ENCODE measurements at regions not wholly inside any gene's neighbourhood (a gene's known extent, or its start where the extent isn't known, plus 50 kb on each side); places are given as distances from the start of the nearest gene placed in this dataset.
A peak's percentile ranks its signal among the peaks of the same experiment; 100 is the strongest.

DNA sequence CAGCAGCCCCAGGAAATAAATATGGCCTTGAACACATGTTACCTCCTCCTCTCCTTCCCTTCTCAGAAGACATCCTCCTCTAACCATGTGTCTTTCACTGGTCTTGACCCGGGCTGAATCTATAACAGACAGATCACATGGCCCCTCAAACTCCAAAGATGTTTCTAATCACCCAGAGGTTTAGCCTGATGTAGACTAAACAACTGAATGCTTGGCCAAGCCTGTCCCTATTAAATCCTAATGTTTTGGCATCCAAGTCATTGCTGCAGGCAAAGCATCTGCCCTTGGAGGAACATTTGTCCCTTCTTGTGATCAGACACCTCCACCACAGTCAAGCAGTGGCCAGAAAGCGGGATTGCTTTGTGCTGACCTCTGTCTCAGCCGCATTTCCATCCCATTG, 65.5 kb downstream of the ANKRD60 start:
- DNase-seq (ENCODE audit: low read depth), result no peak

DNA sequence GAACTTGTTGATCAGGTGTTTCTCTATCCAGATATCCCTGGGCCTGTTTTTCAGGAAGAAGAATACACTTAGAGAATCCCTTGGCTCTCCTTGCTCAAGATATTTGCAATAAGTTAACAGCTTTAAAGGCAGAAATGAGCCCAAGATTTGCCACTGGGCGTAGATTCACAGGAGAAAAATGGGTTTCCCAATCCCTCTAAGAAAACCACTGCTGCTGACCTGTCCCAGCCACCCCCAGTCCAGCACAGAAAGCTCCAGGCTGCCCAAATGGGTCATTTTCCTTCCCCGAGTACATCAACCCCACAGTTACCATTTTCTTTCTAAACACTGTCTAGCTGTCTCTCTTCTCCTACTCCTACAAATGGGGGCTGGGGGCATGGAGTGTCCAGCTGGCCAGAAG, 67.3 kb downstream of the ANKRD60 start:
- no peak for DNase-seq (ENCODE audit: low read depth)

GRCh38 chr20:58160451-58161061, 67.9 kb downstream of the ANKRD60 start:
- peak; percentile 24 for DNase-seq (ENCODE audit: low read depth)

DNA sequence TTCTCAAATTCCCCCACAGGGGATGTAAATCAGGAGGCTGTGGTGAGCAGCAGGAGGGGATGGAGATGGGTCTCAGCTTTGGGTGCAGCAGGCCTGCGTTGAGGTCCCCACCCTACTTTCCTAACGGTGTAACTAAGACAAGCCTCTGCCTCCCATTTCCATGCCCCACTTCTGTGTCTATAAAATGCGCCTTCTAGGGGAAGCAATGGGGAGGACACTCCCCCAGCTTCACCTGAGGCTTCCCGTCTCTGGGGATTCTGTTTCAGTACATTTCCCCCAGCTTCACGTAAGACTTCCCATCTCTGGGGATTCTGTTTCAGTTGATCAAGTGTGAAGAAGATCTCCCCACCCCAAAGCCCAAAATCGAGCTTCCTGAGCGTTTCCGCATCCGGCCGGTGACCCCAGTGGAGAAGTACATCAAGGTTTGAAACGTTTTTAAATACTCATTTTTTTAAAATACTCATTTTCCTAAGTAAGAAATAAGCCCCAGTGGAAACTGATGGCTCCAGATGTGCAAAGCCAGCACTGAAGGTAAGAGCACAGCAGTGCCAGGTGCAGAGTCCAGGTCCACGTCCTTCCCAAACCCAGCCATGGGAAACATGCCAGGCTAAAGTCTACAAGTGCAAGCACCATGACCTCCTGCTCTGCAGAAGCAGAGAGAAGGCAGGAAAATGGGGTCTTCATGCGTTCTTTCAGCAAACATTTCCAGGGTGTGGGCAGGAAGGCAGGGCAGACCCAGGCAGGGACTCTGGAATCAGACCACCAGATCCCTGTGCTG, 73.1 kb downstream of the ANKRD60 start:
- DNase-seq (ENCODE audit: low read depth), result no peak

GRCh38 chr20:58154113-58154512, 74.3 kb downstream of the ANKRD60 start:
- DNase-seq (ENCODE audit: low read depth), result no peak

DNA sequence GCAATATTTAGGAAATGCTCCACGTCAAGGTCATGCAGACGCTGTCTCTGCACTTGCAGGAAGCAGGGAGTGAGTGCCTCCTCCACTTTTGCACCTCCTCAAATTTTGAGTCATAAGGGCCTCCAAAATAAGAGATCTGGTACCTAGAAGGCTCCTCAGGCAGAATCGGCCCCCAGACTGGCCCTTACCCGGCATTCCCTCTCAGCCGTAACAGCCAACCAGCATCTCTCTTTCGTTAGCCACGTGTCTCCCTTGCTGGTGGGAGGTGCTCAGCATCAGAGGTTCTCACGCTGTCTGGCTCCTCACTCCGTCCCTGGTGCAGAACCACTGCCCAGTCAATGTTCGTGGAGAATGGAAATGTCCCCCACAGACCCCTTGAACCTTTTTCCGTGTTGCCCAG, 75.3 kb downstream of the ANKRD60 start:
- no peak for DNase-seq (ENCODE audit: low read depth)

- no peak for DNase-seq (ENCODE audit: low read depth)
Measured at GRCh38 chr20:58150772-58151171, 77.7 kb downstream of the ANKRD60 start.

DNA sequence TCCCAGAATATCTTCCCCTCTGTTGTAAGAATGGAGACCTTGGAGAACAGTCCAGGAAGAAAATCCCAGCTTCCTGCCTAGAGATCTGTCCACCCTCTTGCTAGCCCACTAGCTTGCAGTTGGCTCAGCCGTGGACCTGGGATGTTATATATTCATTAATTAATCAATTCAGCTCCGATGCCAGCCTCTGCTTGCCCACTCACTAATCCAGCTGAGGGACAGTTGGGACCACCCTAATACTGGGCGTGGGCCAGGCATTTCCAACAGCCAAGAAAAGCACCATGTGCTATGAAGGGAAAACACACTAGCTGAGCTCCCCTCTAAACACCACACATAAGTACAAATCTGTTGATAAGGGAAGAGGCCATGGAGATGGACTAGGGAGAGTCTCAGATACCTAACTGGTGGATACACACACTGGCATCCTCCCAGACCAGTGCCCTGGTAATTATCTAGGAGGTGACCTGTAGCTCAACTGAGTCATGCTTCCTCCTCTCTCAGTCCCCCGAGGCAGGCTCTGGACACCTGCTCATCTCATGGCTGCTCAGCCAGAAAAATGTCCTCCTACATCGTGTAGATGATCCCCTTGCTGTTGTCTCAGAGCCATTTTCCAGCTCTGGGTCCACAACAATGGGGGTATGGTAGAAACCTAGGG, 78.9 kb downstream of the ANKRD60 start:
- DNase-seq (ENCODE audit: low read depth), result peak; percentile 95

DNA sequence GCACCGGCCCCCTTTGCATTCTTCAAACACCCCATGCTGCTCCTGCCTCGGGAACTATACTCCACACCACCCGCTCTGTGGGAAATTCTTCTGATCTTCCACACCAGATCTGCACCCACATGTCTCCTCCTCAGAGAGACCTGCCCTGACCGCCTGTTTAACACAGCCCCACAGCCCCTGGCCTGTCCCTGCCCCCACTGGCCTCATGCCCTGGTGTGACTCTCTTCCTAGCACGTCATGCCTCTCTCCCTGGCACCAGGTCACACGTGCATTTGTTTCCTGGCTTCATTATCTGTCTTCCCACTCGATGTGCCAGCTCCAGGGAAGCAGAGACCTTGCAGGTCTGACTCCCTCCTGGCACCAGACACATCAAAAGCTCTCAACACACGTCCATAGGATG, 79.6 kb downstream of the ANKRD60 start:
- DNase-seq (ENCODE audit: low read depth), result no peak

- no peak for DNase-seq (ENCODE audit: low read depth)
Measured at GRCh38 chr20:58147628-58148370, 80.7 kb downstream of the ANKRD60 start.

- no peak for DNase-seq (ENCODE audit: low read depth)
Measured at GRCh38 chr20:58146746-58147140, 81.7 kb downstream of the ANKRD60 start.

GRCh38 chr20:58146081-58146745, 82.2 kb downstream of the ANKRD60 start:
- DNase-seq (ENCODE audit: low read depth), result no peak

DNA sequence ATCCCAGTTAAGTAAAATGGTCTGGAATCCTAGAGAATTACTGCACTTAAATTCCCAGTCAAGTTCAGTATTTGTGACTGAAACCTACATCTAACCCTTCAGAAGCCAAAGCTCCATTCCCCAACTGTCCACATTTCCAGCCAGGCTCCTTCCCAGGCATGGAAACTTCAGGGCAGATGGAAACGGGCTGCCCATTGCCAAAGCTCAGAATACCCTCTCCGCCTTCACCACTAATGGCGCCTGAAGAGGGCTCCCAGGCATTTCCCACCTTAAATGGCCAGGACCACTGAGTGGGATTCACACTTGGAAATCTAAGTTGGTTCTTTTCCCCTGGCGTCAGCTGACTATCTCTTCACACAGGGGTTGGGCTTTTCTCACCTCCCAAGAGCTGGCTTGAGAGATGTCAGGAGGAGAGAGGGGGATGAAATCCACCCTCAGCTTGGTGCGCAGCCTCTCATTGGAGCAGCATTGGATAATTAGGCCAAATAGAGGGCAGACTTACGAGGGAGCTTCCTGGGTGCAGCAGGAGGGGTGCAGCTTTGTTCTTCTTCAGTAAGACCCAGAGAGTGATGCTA, 82.9 kb downstream of the ANKRD60 start:
- DNase-seq (ENCODE audit: low read depth), result no peak

DNA sequence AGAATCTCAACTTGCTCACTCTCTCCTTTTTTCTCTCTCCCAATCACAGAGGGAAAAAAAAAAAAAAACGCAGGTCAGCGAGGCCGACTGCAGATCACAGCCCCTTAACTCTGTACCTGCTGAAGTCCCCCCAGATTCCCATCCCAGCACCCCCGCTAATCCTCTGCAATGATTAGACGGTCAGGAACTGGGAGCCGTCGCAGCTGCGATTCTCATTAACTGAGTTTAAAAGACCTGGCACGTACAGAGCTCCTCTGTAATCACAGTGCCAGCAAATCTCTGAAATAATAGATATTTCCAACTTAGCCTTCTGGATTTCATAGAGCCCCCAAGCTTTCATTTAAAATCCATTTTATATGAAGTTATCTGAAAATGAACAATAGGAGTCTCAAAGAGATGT, 84.4 kb downstream of the ANKRD60 start:
- no peak for DNase-seq (ENCODE audit: low read depth)

GRCh38 chr20:58143531-58143930, 84.9 kb downstream of the ANKRD60 start:
- no peak for DNase-seq (ENCODE audit: low read depth)

GRCh38 chr20:58142843-58143185, 85.6 kb downstream of the ANKRD60 start:
- DNase-seq (ENCODE audit: low read depth), result no peak

GRCh38 chr20:58141971-58142842, 86.2 kb downstream of the ANKRD60 start:
- no peak for DNase-seq (ENCODE audit: low read depth)

GRCh38 chr20:58141496-58141895, 87.0 kb downstream of the ANKRD60 start:
- no peak for DNase-seq (ENCODE audit: low read depth)

GRCh38 chr20:58140787-58141425, 87.5 kb downstream of the ANKRD60 start:
- no peak for DNase-seq (ENCODE audit: low read depth)

All from M059J (cell line).